SK-N-SH treated with all-trans-retinoic acid at 6 μM for 48 hours (cell line): ENCODE measurements at regions not wholly inside any gene's neighbourhood (a gene's known extent, or its start where the extent isn't known, plus 50 kb on each side); places are given as distances from the start of the nearest gene placed in this dataset.

Experiments
- ATAC-seq: fragments of 200-7000 bp; cut with Tn5 transposase; 3 replicates; pipeline ENCODE4 v1.9.1; 2020; ENCODE audit warnings: mild to moderate bottlenecking, moderate library complexity
- ARNTL ChIP-seq: fragments of 450-650 bp; formaldehyde crosslinking; IDR thresholded peaks from 2 replicates; pipeline ENCODE4 v1.5.0; 2020; ENCODE audit warnings: low read depth, mild to moderate bottlenecking, moderate library complexity, borderline replicate concordance
- BACH2 ChIP-seq: fragments of 250-450 bp; sonication (Bioruptor Pico); IDR thresholded peaks from 2 replicates; pipeline ENCODE4 v1.9.0; 2021; ENCODE audit warnings: mild to moderate bottlenecking, borderline replicate concordance
- CREB5 ChIP-seq: fragments of 250-450 bp; sonication (Bioruptor Pico); IDR thresholded peaks from 2 replicates; pipeline ENCODE4 v1.5.1; 2020; ENCODE audit warnings: low read depth, mild to moderate bottlenecking, moderate library complexity
- CSDC2 ChIP-seq: fragments of 250-450 bp; sonication (Bioruptor Pico); IDR thresholded peaks from 2 replicates; pipeline ENCODE4 v1.5.0; 2020; ENCODE audit warnings: mild to moderate bottlenecking, moderate library complexity
- CSRNP3 ChIP-seq: fragments of 250-450 bp; sonication (Bioruptor Pico); IDR thresholded peaks from 2 replicates; pipeline ENCODE4 v1.5.1; 2021; ENCODE audit warnings: mild to moderate bottlenecking, moderate library complexity
- ESRRG ChIP-seq: fragments of 250-450 bp; sonication (Bioruptor Pico); IDR thresholded peaks from 2 replicates; pipeline ENCODE4 v1.6.1; 2021; ENCODE audit warnings: mild to moderate bottlenecking
- GLIS3 ChIP-seq: fragments of 250-450 bp; sonication (Bioruptor Pico); IDR thresholded peaks from 2 replicates; pipeline ENCODE4 v1.5.0; 2020; ENCODE audit warnings: mild to moderate bottlenecking, moderate library complexity
- ISL1 ChIP-seq: fragments of 250-450 bp; sonication (Bioruptor Pico); IDR thresholded peaks from 2 replicates; pipeline ENCODE4 v2.1.2; 2022; ENCODE audit warnings: mild to moderate bottlenecking, moderate library complexity
- OSR1 ChIP-seq: fragments of 250-450 bp; sonication (Bioruptor Pico); IDR thresholded peaks from 2 replicates; pipeline ENCODE4 v1.8.0; 2022; ENCODE audit warnings: moderate library complexity, mild to moderate bottlenecking, inconsistent platforms
- PATZ1 ChIP-seq: fragments of 250-450 bp; sonication (Bioruptor Pico); IDR thresholded peaks from 2 replicates; pipeline ENCODE4 v1.8.0; 2020; ENCODE audit warnings: mild to moderate bottlenecking, moderate library complexity, borderline replicate concordance
- POU6F1 ChIP-seq: fragments of 250-450 bp; sonication (Bioruptor Pico); IDR thresholded peaks from 2 replicates; pipeline ENCODE4 v1.8.0; 2021; ENCODE audit warnings: low read depth, mild to moderate bottlenecking, moderate library complexity, borderline replicate concordance
- PPARA ChIP-seq: fragments of 250-450 bp; sonication (Bioruptor Pico); IDR thresholded peaks from 2 replicates; pipeline ENCODE4 v1.5.0; 2020; ENCODE audit warnings: mild to moderate bottlenecking, borderline replicate concordance
- RARB ChIP-seq: fragments of 250-450 bp; sonication (Bioruptor Pico); IDR thresholded peaks from 2 replicates; pipeline ENCODE4 v1.8.0; 2021; ENCODE audit warnings: mild to moderate bottlenecking, moderate library complexity
- SNAI2 ChIP-seq: fragments of 250-450 bp; sonication (Bioruptor Pico); IDR thresholded peaks from 2 replicates; pipeline ENCODE4 v1.5.0; 2020; ENCODE audit warnings: mild to moderate bottlenecking, moderate library complexity
- TCF4 ChIP-seq: fragments of 250-450 bp; sonication (Bioruptor Pico); IDR thresholded peaks from 2 replicates; pipeline ENCODE4 v1.8.0; 2021; ENCODE audit warnings: mild to moderate bottlenecking, moderate library complexity, borderline replicate concordance
- TOX ChIP-seq: fragments of 250-450 bp; sonication (Bioruptor Pico); IDR thresholded peaks from 2 replicates; pipeline ENCODE4 v1.8.0; 2021; ENCODE audit warnings: mild to moderate bottlenecking, moderate library complexity, borderline replicate concordance
- ZC3H10 ChIP-seq: fragments of 250-450 bp; sonication (Bioruptor Pico); IDR thresholded peaks from 2 replicates; pipeline ENCODE4 v1.5.1; 2021; ENCODE audit warnings: mild to moderate bottlenecking, moderate library complexity
- ZFP3 ChIP-seq: fragments of 250-450 bp; sonication (Bioruptor Pico); IDR thresholded peaks from 2 replicates; pipeline ENCODE4 v1.5.0; 2020; ENCODE audit warnings: mild to moderate bottlenecking, moderate library complexity
- ZNF565 ChIP-seq: fragments of 450-650 bp; formaldehyde crosslinking; conservative IDR thresholded peaks from 2 replicates; pipeline ENCODE4 v1.5.0; 2020; ENCODE audit warnings: low read depth, mild to moderate bottlenecking, moderate library complexity
- ZNF70 ChIP-seq: fragments of 450-650 bp; formaldehyde crosslinking; IDR thresholded peaks from 2 replicates; pipeline ENCODE4 v1.5.0; 2020; ENCODE audit warnings: mild to moderate bottlenecking, moderate library complexity
- ZNF8 ChIP-seq: fragments of 450-650 bp; formaldehyde crosslinking; IDR thresholded peaks from 2 replicates; pipeline ENCODE4 v1.5.0; 2020; ENCODE audit warnings: mild to moderate bottlenecking, moderate library complexity

- no peak for TF ChIP-seq TCF4 (CRISPR knock-in tag)
- no peak for TF ChIP-seq SNAI2
- TF ChIP-seq OSR1 (CRISPR knock-in tag) = no peak
- TF ChIP-seq CREB5 = no peak
- TF ChIP-seq ZC3H10 (CRISPR knock-in tag) = no peak
- TF ChIP-seq CSDC2 = no peak
- no peak for TF ChIP-seq ARNTL
- no peak for TF ChIP-seq PATZ1
- no peak for TF ChIP-seq ZNF565 (CRISPR knock-in tag)
- TF ChIP-seq ZNF8 (CRISPR knock-in tag) = no peak
- no peak for TF ChIP-seq BACH2 (CRISPR knock-in tag)
- no peak for TF ChIP-seq ISL1
- TF ChIP-seq TOX (CRISPR knock-in tag) = no peak
- TF ChIP-seq POU6F1 (CRISPR knock-in tag) = no peak
- ATAC-seq = no peak
Measured at GRCh38 chr10:121032460-121032859, 181.3 kb downstream of the WDR11 start.

GRCh38 chr10:121033366-121033765, 182.2 kb downstream of the WDR11 start:
- TF ChIP-seq GLIS3 (CRISPR knock-in tag) (no peak), ISL1 (no peak), ZC3H10 (CRISPR knock-in tag) (no peak), ESRRG (CRISPR knock-in tag) (no peak), ZNF70 (CRISPR knock-in tag) (no peak), TOX (CRISPR knock-in tag) (no peak), PATZ1 (no peak), ZNF565 (CRISPR knock-in tag) (no peak), ARNTL (no peak), POU6F1 (CRISPR knock-in tag) (no peak), CREB5 (no peak)
- ATAC-seq = no peak

GRCh38 chr10:121036431-121036830, 185.3 kb downstream of the WDR11 start:
- TF ChIP-seq ARNTL (no peak), TCF4 (CRISPR knock-in tag) (no peak), ISL1 (no peak), CSDC2 (no peak), ZNF8 (CRISPR knock-in tag) (no peak), BACH2 (CRISPR knock-in tag) (no peak), SNAI2 (no peak), OSR1 (CRISPR knock-in tag) (no peak), PPARA (CRISPR knock-in tag) (no peak), ZC3H10 (CRISPR knock-in tag) (no peak), TOX (CRISPR knock-in tag) (no peak), ZFP3 (no peak), RARB (CRISPR knock-in tag) (no peak), ZNF565 (CRISPR knock-in tag) (no peak), POU6F1 (CRISPR knock-in tag) (no peak), ZNF70 (CRISPR knock-in tag) (no peak), ESRRG (CRISPR knock-in tag) (no peak), CSRNP3 (CRISPR knock-in tag) (no peak)
- no peak for ATAC-seq
